Tibial nerve (tissue), 4 donors: ENCODE measurements at regions not wholly inside any gene's neighbourhood (a gene's known extent, or its start where the extent isn't known, plus 50 kb on each side); places are given as distances from the start of the nearest gene placed in this dataset.

ENCODE experiments used
- CTCF ChIP-seq, 5 experiments: fragments of 200-600 bp in 3 of 5; fragments of 450-650 bp in 2 of 5; sonication (generic) in 3 of 5; IDR thresholded peaks; one replicate each; pipeline ENCODE4 v1.5.1; 2016 to 2019; ENCODE audit warnings: antibody characterized with exemption in 5 of 5, mild to moderate bottlenecking in 3 of 5, moderate library complexity in 2 of 5
- EP300 ChIP-seq, 2 donors: sonication (generic); formaldehyde crosslinking; IDR thresholded peaks; one replicate each; pipeline ENCODE4 v1.6.1; 2017; ENCODE audit warnings: antibody characterized with exemption in 2 of 2, mild to moderate bottlenecking in 1 of 2
- POLR2A ChIP-seq, 2 donors: fragments of 450-650 bp; IDR thresholded peaks; one replicate each; pipeline ENCODE4 v1.6.1; 2017; ENCODE audit warnings: antibody characterized with exemption in 2 of 2, mild to moderate bottlenecking in 2 of 2, moderate library complexity in 2 of 2

GRCh38 chr2:155095613-155096012, 397.1 kb downstream of the KCNJ3 start:
- TF ChIP-seq EP300 (IDR thresholded peaks at IDR 0.05) (no peak), POLR2A (IDR thresholded peaks at IDR 0.05) (no peak), CTCF (IDR thresholded peaks at IDR 0.05) (no peak)
